Mesenchymal stem cell (in vitro differentiated cells and primary cell): ENCODE measurements at regions not wholly inside any gene's neighbourhood (a gene's known extent, or its start where the extent isn't known, plus 50 kb on each side); places are given as distances from the start of the nearest gene placed in this dataset.

Experiments
- DNase-seq: peaks from one replicate; pipeline ENCODE4 v3.0.0-alpha.2; 2013
- H2AFZ ChIP-seq: one replicate; pipeline ENCODE4 v1.6.1; 2013; ENCODE audit warnings: low read depth, mild to moderate bottlenecking, control low read depth, inconsistent platforms, low read length, moderate library complexity
- H2AK5ac ChIP-seq: 2 replicates; pipeline ENCODE4 v1.6.1; 2013; ENCODE audit warnings: low read length, moderate library complexity, mild to moderate bottlenecking, inconsistent platforms; ENCODE audit not compliant: severe bottlenecking
- H2BK120ac ChIP-seq: one replicate; pipeline ENCODE4 v1.6.1; 2013; ENCODE audit warnings: low read depth, mild to moderate bottlenecking, inconsistent platforms, low read length, moderate library complexity
- H2BK12ac ChIP-seq, 2 experiments: one replicate each; pipeline ENCODE4 v1.6.1; 2013; ENCODE audit warnings: inconsistent platforms in 2 of 2, low read length in 2 of 2, mild to moderate bottlenecking in 2 of 2, moderate library complexity in 2 of 2, control low read depth in 1 of 2
- H2BK15ac ChIP-seq: one replicate; pipeline ENCODE4 v1.6.1; 2013; ENCODE audit warnings: mild to moderate bottlenecking, low read depth, inconsistent platforms; ENCODE audit not compliant: poor library complexity, severe bottlenecking
- H2BK5ac ChIP-seq: 2 replicates; pipeline ENCODE4 v1.6.1; 2013; ENCODE audit warnings: low read depth, mild to moderate bottlenecking, low read length, control low read depth, inconsistent platforms; ENCODE audit not compliant: poor library complexity, severe bottlenecking
- H3K14ac ChIP-seq, 2 experiments: one replicate each; pipeline ENCODE4 v1.6.1; 2013; ENCODE audit warnings: inconsistent platforms in 2 of 2, low read length in 2 of 2, control low read depth in 1 of 2, mild to moderate bottlenecking in 1 of 2, moderate library complexity in 1 of 2
- H3K18ac ChIP-seq, 2 experiments: one replicate each; pipeline ENCODE4 v1.6.1; 2013; ENCODE audit warnings: inconsistent platforms in 2 of 2, low read length in 2 of 2, control low read depth in 1 of 2, low read depth in 1 of 2, mild to moderate bottlenecking in 1 of 2
- H3K23ac ChIP-seq, 2 experiments: one replicate each; pipeline ENCODE4 v1.6.1; 2013; ENCODE audit warnings: inconsistent platforms in 2 of 2, low read length in 2 of 2, mild to moderate bottlenecking in 2 of 2, moderate library complexity in 2 of 2, control low read depth in 1 of 2
- H3K27ac ChIP-seq: 2 replicates; pipeline ENCODE4 v1.5.1; 2013; ENCODE audit warnings: mild to moderate bottlenecking, moderate library complexity, low read length, control low read depth, inconsistent platforms; ENCODE audit not compliant: poor library complexity, severe bottlenecking
- H3K27me3 ChIP-seq, 2 experiments: 2 replicates each; pipeline versions ENCODE4 v1.6.1 to v1.7.0; 2013; ENCODE audit warnings: low read length in 2 of 2, mild to moderate bottlenecking in 2 of 2, moderate library complexity in 2 of 2, control low read depth in 1 of 2, inconsistent platforms in 1 of 2; ENCODE audit not compliant: control insufficient read depth in 1 of 2, insufficient read depth in 1 of 2
- H3K36me3 ChIP-seq, 2 experiments: 2 replicates each; pipeline versions ENCODE4 v1.6.1 to v1.7.0; 2013; ENCODE audit warnings: low read length in 2 of 2, control low read depth in 1 of 2, inconsistent platforms in 1 of 2, low read depth in 1 of 2, mild to moderate bottlenecking in 1 of 2; ENCODE audit not compliant: insufficient read depth in 2 of 2, control insufficient read depth in 1 of 2
- H3K4ac ChIP-seq, 2 experiments: one replicate each; pipeline ENCODE4 v1.6.1; 2013; ENCODE audit warnings: inconsistent platforms in 2 of 2, low read length in 2 of 2, mild to moderate bottlenecking in 2 of 2, moderate library complexity in 2 of 2, control low read depth in 1 of 2, low read depth in 1 of 2
- H3K4me1 ChIP-seq: 2 replicates; pipeline ENCODE4 v1.6.1; 2013; ENCODE audit warnings: low read depth, low read length, control low read depth; ENCODE audit not compliant: control insufficient read depth, insufficient read depth
- H3K4me2 ChIP-seq: 2 replicates; pipeline ENCODE4 v1.6.1; 2013; ENCODE audit warnings: low read length, mild to moderate bottlenecking, inconsistent platforms; ENCODE audit not compliant: poor library complexity, severe bottlenecking
- H3K4me3 ChIP-seq, 2 experiments: 2 replicates each; pipeline versions ENCODE4 v1.5.1 to v1.7.0; 2013; ENCODE audit warnings: low read length in 2 of 2, mild to moderate bottlenecking in 2 of 2, control low read depth in 1 of 2, low read depth in 1 of 2; ENCODE audit not compliant: insufficient read depth in 1 of 2
- H3K79me1 ChIP-seq: replicated peaks from 2 replicates; pipeline ENCODE4 v1.6.1; 2013; ENCODE audit warnings: mild to moderate bottlenecking, control low read depth, low read length, inconsistent platforms; ENCODE audit not compliant: poor library complexity, severe bottlenecking
- H3K9ac ChIP-seq: 2 replicates; pipeline ENCODE4 v1.7.0; 2013; ENCODE audit warnings: mild to moderate bottlenecking, low read length, moderate library complexity
- H3K9me3 ChIP-seq: 2 replicates; pipeline ENCODE4 v1.7.0; 2013; ENCODE audit warnings: mild to moderate bottlenecking, low read length; ENCODE audit not compliant: control insufficient read depth
- H4K8ac ChIP-seq: one replicate; pipeline ENCODE4 v1.6.1; 2013; ENCODE audit warnings: inconsistent platforms, mild to moderate bottlenecking, low read length, moderate library complexity
- H4K91ac ChIP-seq: one replicate; pipeline ENCODE4 v1.6.1; 2013; ENCODE audit warnings: mild to moderate bottlenecking, low read length, inconsistent platforms
- WGBS: methylation state at CpG from one replicate; pipeline ENCODE4 v1.1.7; 2013; ENCODE audit warnings: mixed read lengths; 5-methylcytosine and 5-hydroxymethylcytosine counted together

DNA sequence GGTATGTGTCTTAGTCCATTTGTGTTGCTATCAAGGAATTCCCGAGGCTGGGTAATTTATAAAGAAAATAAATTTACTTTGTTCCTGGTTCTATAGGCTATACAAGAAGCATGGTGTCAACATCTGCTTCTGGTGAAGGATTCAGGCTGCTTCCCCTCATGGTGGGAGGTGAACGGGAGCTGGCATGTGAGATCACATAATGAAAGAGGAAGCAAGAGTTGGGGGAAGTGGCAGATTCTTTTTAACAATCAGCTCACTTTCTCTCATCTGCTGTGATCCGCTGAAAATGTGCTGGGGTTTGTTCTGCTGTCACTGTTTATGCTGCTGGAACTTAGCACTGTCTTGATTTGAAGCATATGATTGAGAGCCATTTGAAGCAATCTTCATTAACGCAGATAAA is 730.0 kb upstream of the SORCS1 start:
- no peak overlapping the region for H3K9ac ChIP-seq
- H3K4me1 ChIP-seq, result no peaks in the 10 kb centered on the region
- H3K23ac ChIP-seq, result no peak overlapping the region
- no peak overlapping the region for H2AFZ ChIP-seq
- H3K36me3 ChIP-seq, result no peaks in the 10 kb centered on the region
- no peak for DNase-seq
- H3K4me2 ChIP-seq, result no peak overlapping the region
- H3K18ac ChIP-seq, result no peak overlapping the region
- H2BK120ac ChIP-seq, result no peak overlapping the region
- H3K4me3 ChIP-seq, result no peak overlapping the region
- no peaks in the 10 kb centered on the region for H3K27me3 ChIP-seq
- H2BK12ac ChIP-seq, result no peak overlapping the region
- no peaks in the 10 kb centered on the region for H3K9me3 ChIP-seq
- WGBS, result 23% methylated on average over 2 of the region's 4 CpGs
- H2BK15ac ChIP-seq, result no peak overlapping the region
- H2AK5ac ChIP-seq, result no peak overlapping the region
- H4K8ac ChIP-seq, result no peak overlapping the region
- H3K14ac ChIP-seq, result no peak overlapping the region
- no peak overlapping the region for H4K91ac ChIP-seq
- H3K27ac ChIP-seq, result no peak overlapping the region
- H3K79me1 ChIP-seq, result no peaks in the 10 kb centered on the region
- H3K4ac ChIP-seq, result no peak overlapping the region
- H2BK5ac ChIP-seq, result no peak overlapping the region

DNA sequence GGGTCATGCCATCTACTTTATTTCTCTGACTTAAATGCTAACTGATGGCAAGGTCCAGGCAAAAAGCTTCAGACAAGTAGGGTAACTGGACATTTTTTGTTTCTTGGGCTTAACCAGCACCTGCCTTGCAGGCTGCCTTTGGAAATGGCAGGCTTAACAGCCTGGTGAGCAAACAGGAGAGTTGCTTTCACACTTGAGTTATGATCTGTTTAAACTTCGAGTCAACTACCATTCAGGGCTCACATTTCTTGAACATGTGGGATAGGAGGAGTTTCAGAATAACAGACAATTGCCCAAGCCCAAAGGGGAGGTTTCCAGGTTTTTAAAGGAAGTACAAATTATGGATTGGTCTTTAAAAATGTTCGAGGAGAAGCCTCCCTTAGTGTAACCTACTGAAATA is 724.6 kb upstream of the SORCS1 start:
- no peak overlapping the region for H3K4me2 ChIP-seq
- H4K8ac ChIP-seq, result no peak overlapping the region
- no peak overlapping the region for H2AFZ ChIP-seq
- no peak overlapping the region for H2AK5ac ChIP-seq
- H3K4me1 ChIP-seq, result no peaks in the 10 kb centered on the region
- H4K91ac ChIP-seq, result no peak overlapping the region
- no peaks in the 10 kb centered on the region for H3K79me1 ChIP-seq
- H3K23ac ChIP-seq, result no peak overlapping the region
- H3K9ac ChIP-seq, result no peak overlapping the region
- no peak overlapping the region for H2BK5ac ChIP-seq
- H3K36me3 ChIP-seq, result no peaks in the 10 kb centered on the region
- H2BK15ac ChIP-seq, result no peak overlapping the region
- WGBS, result 40% methylated on average over 1 of the region's 2 CpGs
- H3K9me3 ChIP-seq, result peaks cover 11% of the 10 kb centered on the region
- H3K14ac ChIP-seq, result no peak overlapping the region
- H3K27me3 ChIP-seq, result no peaks in the 10 kb centered on the region
- H3K27ac ChIP-seq, result no peak overlapping the region
- no peak overlapping the region for H2BK120ac ChIP-seq
- no peak for DNase-seq
- H3K4me3 ChIP-seq, result no peak overlapping the region
- no peak overlapping the region for H2BK12ac ChIP-seq
- H3K18ac ChIP-seq, result no peak overlapping the region
- H3K4ac ChIP-seq, result no peak overlapping the region

DNA sequence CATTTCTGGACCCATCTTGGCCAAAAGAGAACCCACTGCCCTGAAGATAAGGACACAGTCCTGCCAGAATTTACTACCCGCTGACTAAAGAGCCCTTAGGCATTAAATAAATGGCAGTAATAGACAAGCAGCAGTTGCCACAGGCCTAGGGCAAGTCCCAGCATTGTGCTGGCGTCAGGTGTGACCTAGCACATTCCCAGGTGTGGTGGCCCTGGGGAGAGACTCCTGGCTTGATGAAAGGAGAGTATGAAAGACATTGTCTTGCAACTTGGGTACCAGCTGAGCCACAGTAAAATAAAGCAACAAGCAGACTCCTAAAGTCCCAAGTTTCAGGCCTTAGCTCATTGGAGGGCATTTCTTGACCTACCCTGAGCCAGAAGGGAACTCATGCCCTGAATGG is 715.7 kb upstream of the SORCS1 start:
- Histone ChIP-seq H3K27ac (no peak overlapping the region), H4K91ac (no peak overlapping the region), H3K23ac (no peak overlapping the region), H2BK15ac (no peak overlapping the region), H3K79me1 (no peaks in the 10 kb centered on the region), H3K4me2 (no peak overlapping the region), H3K36me3 (no peaks in the 10 kb centered on the region), H3K27me3 (no peaks in the 10 kb centered on the region), H3K14ac (no peak overlapping the region), H2AK5ac (no peak overlapping the region), H2BK12ac (no peak overlapping the region), H4K8ac (no peak overlapping the region), H2AFZ (no peak overlapping the region), H3K18ac (no peak overlapping the region), H2BK120ac (no peak overlapping the region), H3K9ac (no peak overlapping the region), H3K9me3 (peaks cover 18% of the 10 kb centered on the region), H3K4me3 (no peak overlapping the region), H3K4ac (no peak overlapping the region), H3K4me1 (no peaks in the 10 kb centered on the region), H2BK5ac (no peak overlapping the region)
- DNase-seq, result no peak
- 65% methylated on average over 2 of the region's 2 CpGs for WGBS

DNA sequence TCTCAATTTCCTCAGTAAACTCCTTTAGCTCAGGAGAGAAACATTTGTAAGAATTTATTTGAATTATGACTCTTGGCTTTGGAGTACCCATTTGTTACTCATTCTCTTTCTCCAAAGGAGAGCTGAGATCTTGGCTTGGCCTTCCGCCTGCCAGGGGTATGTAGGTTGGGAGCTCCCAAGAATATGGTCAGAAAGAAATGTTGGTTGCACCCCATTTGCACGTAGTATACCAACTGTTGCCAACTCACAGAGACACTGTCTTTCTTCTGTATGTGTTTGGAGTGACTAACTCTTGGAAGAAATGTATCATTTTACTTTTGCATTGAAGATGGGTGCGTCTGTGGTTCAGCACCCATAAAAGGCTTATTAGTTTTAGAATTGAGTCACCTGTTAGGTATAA is 708.5 kb upstream of the SORCS1 start:
- no peak for DNase-seq
- Histone ChIP-seq H2BK12ac (no peak overlapping the region), H3K27me3 (no peaks in the 10 kb centered on the region), H3K4me2 (no peak overlapping the region), H2AFZ (no peak overlapping the region), H3K9me3 (peaks cover 3% of the 10 kb centered on the region), H3K18ac (no peak overlapping the region), H3K27ac (no peak overlapping the region), H2BK5ac (no peak overlapping the region), H2BK15ac (no peak overlapping the region), H4K91ac (no peak overlapping the region), H2BK120ac (no peak overlapping the region), H3K14ac (no peak overlapping the region), H3K9ac (no peak overlapping the region), H3K4ac (no peak overlapping the region), H3K36me3 (no peaks in the 10 kb centered on the region), H2AK5ac (no peak overlapping the region), H4K8ac (no peak overlapping the region), H3K23ac (no peak overlapping the region), H3K4me3 (no peak overlapping the region), H3K79me1 (no peaks in the 10 kb centered on the region), H3K4me1 (no peaks in the 10 kb centered on the region)
- WGBS, result 78% methylated on average over 3 of the region's 3 CpGs
